Activated naive CD8-positive, alpha-beta T cell treated with anti-CD3 and anti-CD28 coated beads, Interleukin-2, amount 50 U/mL, for 24 hours (primary cell): ENCODE measurements at regions not wholly inside any gene's neighbourhood (a gene's known extent, or its start where the extent isn't known, plus 50 kb on each side); places are given as distances from the start of the nearest gene placed in this dataset.
"Not testable (repeated sequence)": the region's sequence is repeated elsewhere in the genome, so short reads cannot be mapped to it uniquely, and the experiment has no call there.

ENCODE experiments used
- ATAC-seq: fragments of 150-1000 bp; cut with Tn5 transposase; one replicate; pipeline ENCODE4 v1.10.0; 2021
- DNase-seq: peaks from one replicate; pipeline ENCODE4 v3.0.0; 2021
- H3K27ac Mint-ChIP-seq: one replicate; pipeline ENCODE4 v1.8.0; 2021; ENCODE audit warnings: mild to moderate bottlenecking, mixed read lengths
- H3K27me3 Mint-ChIP-seq: one replicate; pipeline ENCODE4 v1.8.0; 2021; ENCODE audit warnings: mixed read lengths
- H3K36me3 Mint-ChIP-seq: one replicate; pipeline ENCODE4 v1.8.0; 2021; ENCODE audit warnings: low read depth, mixed read lengths
- H3K4me1 Mint-ChIP-seq: one replicate; pipeline ENCODE4 v1.8.0; 2021; ENCODE audit warnings: mixed read lengths
- H3K4me3 Mint-ChIP-seq: one replicate; pipeline ENCODE4 v1.8.0; 2021; ENCODE audit warnings: mild to moderate bottlenecking, moderate library complexity, mixed read lengths
- H3K9me3 Mint-ChIP-seq: one replicate; pipeline ENCODE4 v1.8.0; 2021; ENCODE audit warnings: mixed read lengths

GRCh38 chr5:174528821-174529544, 195.4 kb upstream of the MSX2 start:
- Mint-ChIP-seq H3K9me3 (no peaks in the 10 kb centered on the region), H3K4me3 (no peak overlapping the region), H3K27me3 (peaks cover 14% of the 10 kb centered on the region), H3K36me3 (no peaks in the 10 kb centered on the region), H3K4me1 (peaks cover 2% of the 10 kb centered on the region), H3K27ac (no peak overlapping the region)
- ATAC-seq (no peak), DNase-seq (no peak)

GRCh38 chr5:174529925-174530681, 194.3 kb upstream of the MSX2 start:
- peaks cover 17% of the 10 kb centered on the region for H3K27me3 Mint-ChIP-seq
- ATAC-seq (no peak), DNase-seq (no peak)
- H3K36me3 Mint-ChIP-seq, result no peaks in the 10 kb centered on the region
- no peak overlapping the region for H3K4me3 Mint-ChIP-seq
- H3K9me3 Mint-ChIP-seq, result no peaks in the 10 kb centered on the region
- no peak overlapping the region for H3K27ac Mint-ChIP-seq
- H3K4me1 Mint-ChIP-seq, result peaks cover 2% of the 10 kb centered on the region

DNA sequence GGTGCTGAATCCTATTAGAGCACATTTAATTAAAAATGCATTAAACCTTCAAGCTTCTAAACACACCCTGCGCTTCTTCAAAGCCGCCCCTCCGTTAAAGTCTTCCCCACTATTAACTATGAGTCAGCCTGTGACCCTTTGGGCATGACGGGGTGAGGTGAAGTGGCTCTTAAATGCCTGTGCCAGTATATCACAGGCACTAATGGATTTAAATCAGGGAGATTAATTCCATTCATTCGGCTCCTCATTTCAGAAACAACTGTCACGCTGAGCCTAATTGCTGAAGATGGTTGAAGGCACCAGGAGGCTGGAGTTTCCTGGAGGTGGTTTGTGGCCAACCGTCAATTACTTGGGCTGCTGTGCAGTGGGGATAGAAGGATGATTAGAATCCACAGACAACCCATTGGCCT, 192.6 kb upstream of the MSX2 start:
- no peak overlapping the region for H3K27ac Mint-ChIP-seq
- DNase-seq (no peak), ATAC-seq (no peak)
- no peaks in the 10 kb centered on the region for H3K36me3 Mint-ChIP-seq
- peaks cover 2% of the 10 kb centered on the region for H3K4me1 Mint-ChIP-seq
- peaks cover 17% of the 10 kb centered on the region for H3K27me3 Mint-ChIP-seq
- H3K4me3 Mint-ChIP-seq, result no peak overlapping the region
- no peaks in the 10 kb centered on the region for H3K9me3 Mint-ChIP-seq

- Mint-ChIP-seq H3K4me1 (peaks cover 2% of the 10 kb centered on the region), H3K4me3 (no peak overlapping the region), H3K27ac (no peak overlapping the region), H3K9me3 (no peaks in the 10 kb centered on the region), H3K36me3 (no peaks in the 10 kb centered on the region), H3K27me3 (peaks cover 17% of the 10 kb centered on the region)
- peak; percentile 2 for DNase-seq
- ATAC-seq, result peak; percentile 66
Observed at GRCh38 chr5:174532455-174533453, 191.6 kb upstream of the MSX2 start.

DNA sequence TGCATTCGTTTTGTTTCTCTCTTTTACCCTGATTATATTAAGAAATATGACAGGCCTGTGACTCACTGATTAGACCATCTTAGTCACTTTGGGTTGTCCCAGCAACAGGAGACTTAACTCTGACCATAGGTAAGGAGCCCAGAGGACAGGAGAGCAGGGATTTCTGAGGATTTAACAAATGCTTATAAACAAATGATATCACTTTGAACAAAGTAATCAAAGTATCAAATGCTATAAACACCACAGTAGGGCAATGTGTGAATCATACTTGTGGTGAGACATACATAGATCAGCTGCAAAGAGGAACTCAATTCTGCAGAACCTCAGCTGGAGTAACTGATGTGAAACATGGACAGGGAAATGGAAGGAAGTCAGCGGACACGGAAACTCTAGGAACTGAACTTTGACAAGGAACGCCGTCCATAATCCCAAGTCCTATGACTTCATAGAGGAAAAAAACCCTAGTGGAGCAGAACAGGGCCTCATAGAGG, 190.6 kb upstream of the MSX2 start:
- Mint-ChIP-seq H3K9me3 (peaks cover 4% of the 10 kb centered on the region), H3K36me3 (no peaks in the 10 kb centered on the region), H3K4me3 (no peak overlapping the region), H3K27me3 (peaks cover 17% of the 10 kb centered on the region), H3K27ac (no peak overlapping the region), H3K4me1 (peaks cover 2% of the 10 kb centered on the region)
- no peak for ATAC-seq
- no peak for DNase-seq

DNA sequence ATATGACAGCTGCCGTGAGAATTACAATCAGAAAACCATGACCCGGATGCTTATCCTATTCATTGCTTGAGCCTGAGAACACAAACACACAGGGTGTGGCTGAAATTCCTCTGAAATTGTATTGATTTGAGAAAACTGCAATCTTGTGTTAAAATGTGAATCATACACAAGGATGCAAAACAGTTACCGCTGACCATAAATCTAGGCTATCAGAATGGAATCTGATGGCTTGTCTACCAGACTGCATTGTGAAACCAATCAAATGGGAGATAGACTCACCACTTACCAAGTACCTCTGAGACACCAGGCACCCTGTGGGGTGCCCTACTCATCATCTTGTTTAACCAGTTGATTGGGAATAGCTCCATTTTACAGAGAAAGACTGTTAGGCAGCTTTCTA, 188.7 kb upstream of the MSX2 start:
- Mint-ChIP-seq H3K27ac (no peak overlapping the region), H3K36me3 (no peaks in the 10 kb centered on the region), H3K4me3 (no peak overlapping the region), H3K4me1 (peaks cover 2% of the 10 kb centered on the region), H3K27me3 (peaks cover 9% of the 10 kb centered on the region), H3K9me3 (peaks cover 7% of the 10 kb centered on the region)
- ATAC-seq, result no peak
- DNase-seq, result no peak

GRCh38 chr5:174539823-174540222, 184.6 kb upstream of the MSX2 start:
- H3K27me3 Mint-ChIP-seq, DNase-seq, H3K27ac Mint-ChIP-seq, H3K36me3 Mint-ChIP-seq, H3K4me3 Mint-ChIP-seq, H3K4me1 Mint-ChIP-seq, H3K9me3 Mint-ChIP-seq, ATAC-seq: not testable (repeated sequence)

- DNase-seq, result no peak
- Mint-ChIP-seq H3K9me3 (peaks cover 8% of the 10 kb centered on the region), H3K36me3 (no peaks in the 10 kb centered on the region), H3K27me3 (no peaks in the 10 kb centered on the region), H3K4me3 (no peak overlapping the region), H3K27ac (no peak overlapping the region), H3K4me1 (no peaks in the 10 kb centered on the region)
- no peak for ATAC-seq
Observed at GRCh38 chr5:174542037-174542436, 182.3 kb upstream of the MSX2 start.

- Mint-ChIP-seq H3K4me3 (no peak overlapping the region), H3K36me3 (no peaks in the 10 kb centered on the region), H3K4me1 (no peaks in the 10 kb centered on the region), H3K27ac (no peak overlapping the region), H3K9me3 (peaks cover 8% of the 10 kb centered on the region), H3K27me3 (no peaks in the 10 kb centered on the region)
- DNase-seq (no peak), ATAC-seq (no peak)
Observed at GRCh38 chr5:174542471-174542870, 181.9 kb upstream of the MSX2 start.

DNA sequence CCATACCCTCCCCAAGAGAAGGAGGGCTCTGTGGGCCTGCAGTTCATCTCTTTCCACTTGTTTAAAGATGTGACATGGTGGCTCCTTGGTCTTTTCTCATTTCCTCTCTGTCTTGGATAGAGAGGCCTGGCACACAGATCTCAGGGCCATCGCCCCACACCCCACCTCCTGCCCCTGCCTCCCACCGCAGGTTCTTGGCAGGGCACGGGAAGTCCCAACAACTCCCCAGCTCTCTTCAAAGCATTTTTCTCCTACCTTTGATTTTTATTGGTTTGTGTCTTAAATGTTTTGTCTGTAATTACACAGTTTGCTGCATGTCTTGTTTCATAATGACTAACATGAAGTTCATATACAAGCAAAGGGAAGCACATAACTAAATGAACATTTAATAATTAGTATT, 178.5 kb upstream of the MSX2 start:
- Mint-ChIP-seq H3K4me1 (no peaks in the 10 kb centered on the region), H3K27ac (no peak overlapping the region), H3K27me3 (peaks cover 5% of the 10 kb centered on the region), H3K4me3 (no peak overlapping the region), H3K36me3 (no peaks in the 10 kb centered on the region), H3K9me3 (no peaks in the 10 kb centered on the region)
- DNase-seq, result no peak
- no peak for ATAC-seq

- no peak for ATAC-seq
- no peaks in the 10 kb centered on the region for H3K36me3 Mint-ChIP-seq
- H3K27ac Mint-ChIP-seq, result no peak overlapping the region
- peaks cover 5% of the 10 kb centered on the region for H3K27me3 Mint-ChIP-seq
- no peaks in the 10 kb centered on the region for H3K9me3 Mint-ChIP-seq
- H3K4me1 Mint-ChIP-seq, result no peaks in the 10 kb centered on the region
- DNase-seq, result no peak
- H3K4me3 Mint-ChIP-seq, result no peak overlapping the region
Observed at GRCh38 chr5:174547814-174548213, 176.6 kb upstream of the MSX2 start.

DNA sequence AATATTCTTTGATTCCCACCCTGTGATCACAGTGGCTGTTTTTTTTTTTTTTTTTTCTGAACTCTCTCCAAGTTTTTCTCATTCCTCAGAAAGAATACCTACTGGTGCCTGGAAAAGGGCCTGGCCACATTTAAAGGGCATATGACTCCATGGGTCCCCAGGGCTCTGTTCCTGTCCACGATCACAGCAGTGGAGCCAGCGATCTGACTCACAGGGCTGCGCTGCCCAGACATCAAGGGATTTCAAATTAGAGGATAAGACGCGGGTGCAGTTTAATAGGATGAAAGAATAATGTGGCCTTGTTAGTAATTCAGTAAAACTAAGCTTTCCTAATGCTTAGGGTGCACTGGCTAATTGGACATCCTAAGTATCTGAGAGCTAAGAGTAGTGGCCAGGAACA, 175.1 kb upstream of the MSX2 start:
- Mint-ChIP-seq H3K4me3 (no peak overlapping the region), H3K27ac (no peak overlapping the region), H3K9me3 (no peaks in the 10 kb centered on the region), H3K27me3 (peaks cover 5% of the 10 kb centered on the region), H3K4me1 (no peaks in the 10 kb centered on the region), H3K36me3 (no peaks in the 10 kb centered on the region)
- ATAC-seq (no peak), DNase-seq (no peak)

DNA sequence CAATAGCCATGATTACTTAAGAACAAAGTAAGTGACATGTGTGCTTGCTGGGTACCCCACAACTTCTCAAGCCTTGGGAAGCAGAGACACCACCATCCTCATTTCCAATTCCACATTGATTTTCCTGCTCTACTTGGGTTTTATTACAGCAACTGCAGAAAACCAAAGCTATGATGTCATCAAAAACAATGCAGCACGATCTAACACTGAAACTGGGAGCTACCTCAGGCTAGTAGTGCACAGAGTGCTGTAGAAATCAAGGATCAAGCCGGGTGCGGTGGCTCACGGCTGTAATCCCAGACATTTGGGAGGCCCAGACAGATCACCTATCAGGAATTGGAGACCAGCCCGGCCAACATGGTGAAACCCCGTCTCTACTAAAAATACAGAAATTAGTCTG, 174.4 kb upstream of the MSX2 start:
- H3K9me3 Mint-ChIP-seq, result no peaks in the 10 kb centered on the region
- no peaks in the 10 kb centered on the region for H3K4me1 Mint-ChIP-seq
- no peak overlapping the region for H3K27ac Mint-ChIP-seq
- ATAC-seq (no peak), DNase-seq (no peak)
- no peak overlapping the region for H3K4me3 Mint-ChIP-seq
- peaks cover 5% of the 10 kb centered on the region for H3K27me3 Mint-ChIP-seq
- H3K36me3 Mint-ChIP-seq, result no peaks in the 10 kb centered on the region

DNA sequence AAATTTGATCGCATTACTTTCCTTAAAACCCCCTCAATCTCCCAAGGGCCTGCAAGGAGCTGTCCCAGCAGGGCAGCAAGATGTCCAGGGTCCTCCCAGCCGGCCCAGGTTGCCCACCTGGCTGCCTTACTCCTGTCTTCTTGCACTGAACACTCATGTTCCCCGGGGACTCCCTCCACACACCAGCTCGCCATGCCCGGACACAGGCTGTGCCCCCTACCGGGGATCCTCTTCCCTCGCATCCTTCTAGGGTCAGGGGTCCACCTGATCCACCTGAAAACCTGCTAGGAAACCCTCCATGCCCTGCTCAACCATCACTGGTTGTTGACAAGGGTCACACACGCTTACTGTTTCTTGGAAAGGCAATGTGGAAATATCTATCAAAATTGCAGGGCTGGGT, 172.0 kb upstream of the MSX2 start:
- H3K4me1 Mint-ChIP-seq, result no peaks in the 10 kb centered on the region
- no peak for ATAC-seq
- peaks cover 5% of the 10 kb centered on the region for H3K27me3 Mint-ChIP-seq
- no peak overlapping the region for H3K27ac Mint-ChIP-seq
- peaks cover 6% of the 10 kb centered on the region for H3K9me3 Mint-ChIP-seq
- no peak for DNase-seq
- no peak overlapping the region for H3K4me3 Mint-ChIP-seq
- H3K36me3 Mint-ChIP-seq, result no peaks in the 10 kb centered on the region
